ENCODE measurements at regions not wholly inside any gene's neighbourhood (a gene's known extent, or its start where the extent isn't known, plus 50 kb on each side); places are given as distances from the start of the nearest gene placed in this dataset.
"Not testable (repeated sequence)": the region's sequence is repeated elsewhere in the genome, so short reads cannot be mapped to it uniquely, and the experiment has no call there.

- Histone ChIP-seq H3K4me1 (ENCODE audit: control insufficient read depth, insufficient read depth, low read length) (no peaks in the 10 kb centered on the region), H3K9me3 (ENCODE audit: control insufficient read depth, insufficient read depth, low read length) (no peaks in the 10 kb centered on the region), H3K27me3 (ENCODE audit: control insufficient read depth, insufficient read depth, low read length) (no peaks in the 10 kb centered on the region), H3K27ac (ENCODE audit: low read length) (no peak overlapping the region), H3K4me3 (ENCODE audit: low read length) (no peak overlapping the region), H3K36me3 (ENCODE audit: control insufficient read depth, insufficient read depth, low read length) (no peaks in the 10 kb centered on the region)
- H3K4me1 Mint-ChIP-seq, result no peaks in the 10 kb centered on the region
- no peak overlapping the region for H3K27ac Mint-ChIP-seq
- no peak for TF ChIP-seq CTCF (IDR thresholded peaks at IDR 0.05)
- DNase-seq (no peak), ATAC-seq (no peak)
- H3K36me3 Mint-ChIP-seq, result no peaks in the 10 kb centered on the region
- 93% methylated on average over 3 of the region's 3 CpGs for WGBS (ENCODE audit: insufficient coverage)
- no peak overlapping the region for H3K4me3 Mint-ChIP-seq
- H3K9me3 Mint-ChIP-seq, result peaks cover 2 to 4% of the 10 kb centered on the region in 2 donors
- no peaks in the 10 kb centered on the region for H3K27me3 Mint-ChIP-seq (ENCODE audit: low read depth in 2 of 2)
- intact Hi-C loops (cut with micrococcal nuclease), result no loop called here
Measured at GRCh38 chr9:115341426-115341825, 223.5 kb upstream of the TNC start.

- H3K36me3 ChIP-seq (ENCODE audit: control insufficient read depth, insufficient read depth, low read length); H3K9me3 Mint-ChIP-seq; H3K36me3 Mint-ChIP-seq; ATAC-seq; H3K27me3 ChIP-seq (ENCODE audit: control insufficient read depth, insufficient read depth, low read length); H3K4me3 ChIP-seq (ENCODE audit: low read length); H3K27ac ChIP-seq (ENCODE audit: low read length); H3K27me3 Mint-ChIP-seq (ENCODE audit: low read depth in 2 of 2); H3K27ac Mint-ChIP-seq; H3K9me3 ChIP-seq (ENCODE audit: control insufficient read depth, insufficient read depth, low read length); H3K4me1 ChIP-seq (ENCODE audit: control insufficient read depth, insufficient read depth, low read length); H3K4me1 Mint-ChIP-seq; H3K4me3 Mint-ChIP-seq; intact Hi-C loops (cut with micrococcal nuclease); DNase-seq: not testable (repeated sequence)
- WGBS (ENCODE audit: insufficient coverage), result 85% methylated on average over 2 of the region's 2 CpGs
Measured at GRCh38 chr9:115347776-115348175, 229.8 kb upstream of the TNC start.

DNA sequence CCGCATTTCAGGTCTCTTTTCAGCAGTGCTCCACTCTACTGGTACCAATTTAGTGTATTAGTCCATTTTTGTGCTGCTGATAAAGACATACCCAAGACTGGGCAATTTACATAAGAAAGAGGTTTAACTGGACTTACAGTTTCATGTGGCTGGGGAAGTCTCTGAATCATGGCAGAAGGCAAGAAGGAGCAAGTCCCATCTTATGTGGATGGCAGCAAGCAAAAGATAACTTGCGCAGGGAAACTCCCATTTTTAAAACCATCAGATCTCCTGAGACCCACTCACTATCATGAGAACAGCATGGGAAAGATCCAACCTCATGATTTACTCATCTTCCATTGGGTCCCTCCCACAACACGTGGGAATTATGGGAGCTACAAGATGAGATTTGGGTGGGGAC is 231.0 kb upstream of the TNC start:
- H3K27ac Mint-ChIP-seq; H3K9me3 ChIP-seq (ENCODE audit: control insufficient read depth, insufficient read depth, low read length); H3K4me1 Mint-ChIP-seq; H3K36me3 Mint-ChIP-seq; H3K4me1 ChIP-seq (ENCODE audit: control insufficient read depth, insufficient read depth, low read length); H3K4me3 Mint-ChIP-seq; H3K27me3 Mint-ChIP-seq (ENCODE audit: low read depth in 2 of 2); H3K27ac ChIP-seq (ENCODE audit: low read length); H3K27me3 ChIP-seq (ENCODE audit: control insufficient read depth, insufficient read depth, low read length); H3K36me3 ChIP-seq (ENCODE audit: control insufficient read depth, insufficient read depth, low read length); H3K4me3 ChIP-seq (ENCODE audit: low read length); intact Hi-C loops (cut with micrococcal nuclease); DNase-seq; ATAC-seq: not testable (repeated sequence)
- H3K9me3 Mint-ChIP-seq, result peaks cover 5 to 10% of the 10 kb centered on the region in 2 donors
- 94% methylated on average over 2 of the region's 3 CpGs for WGBS (ENCODE audit: insufficient coverage)

GRCh38 chr9:115349542-115349941 is 231.6 kb upstream of the TNC start:
- intact Hi-C loops (cut with micrococcal nuclease), result no loop called here
- no peaks in the 10 kb centered on the region for H3K4me1 ChIP-seq (ENCODE audit: control insufficient read depth, insufficient read depth, low read length)
- ATAC-seq, result no peak

More at GRCh38 chr9:115349542-115349941, 231.6 kb upstream of the TNC start:
- no peak for DNase-seq
- no peaks in the 10 kb centered on the region for H3K36me3 ChIP-seq (ENCODE audit: control insufficient read depth, insufficient read depth, low read length)
- Mint-ChIP-seq H3K27me3 (ENCODE audit: low read depth in 2 of 2) (no peaks in the 10 kb centered on the region), H3K4me1 (peaks cover 0 to 5% of the 10 kb centered on the region in 2 donors), H3K4me3 (no peak overlapping the region), H3K36me3 (no peaks in the 10 kb centered on the region), H3K27ac (no peak overlapping the region), H3K9me3 (peaks cover 5 to 11% of the 10 kb centered on the region in 2 donors)
- no peak overlapping the region for H3K27ac ChIP-seq (ENCODE audit: low read length)
- no peak for TF ChIP-seq CTCF (IDR thresholded peaks at IDR 0.05)
- no peaks in the 10 kb centered on the region for H3K27me3 ChIP-seq (ENCODE audit: control insufficient read depth, insufficient read depth, low read length)
- no peaks in the 10 kb centered on the region for H3K9me3 ChIP-seq (ENCODE audit: control insufficient read depth, insufficient read depth, low read length)
- H3K4me3 ChIP-seq (ENCODE audit: low read length), result no peak overlapping the region

Measured in natural killer cell (primary cell).